NCI-H2081 (cell line): ENCODE measurements at regions not wholly inside any gene's neighbourhood (a gene's known extent, or its start where the extent isn't known, plus 50 kb on each side); places are given as distances from the start of the nearest gene placed in this dataset.
A peak's percentile ranks its signal among the peaks of the same experiment; 100 is the strongest.

Experiments used
- DNase-seq, 2 experiments: peaks; one replicate each; lab custom pipeline; 2025; lab: John Stamatoyannopoulos, UW

DNA sequence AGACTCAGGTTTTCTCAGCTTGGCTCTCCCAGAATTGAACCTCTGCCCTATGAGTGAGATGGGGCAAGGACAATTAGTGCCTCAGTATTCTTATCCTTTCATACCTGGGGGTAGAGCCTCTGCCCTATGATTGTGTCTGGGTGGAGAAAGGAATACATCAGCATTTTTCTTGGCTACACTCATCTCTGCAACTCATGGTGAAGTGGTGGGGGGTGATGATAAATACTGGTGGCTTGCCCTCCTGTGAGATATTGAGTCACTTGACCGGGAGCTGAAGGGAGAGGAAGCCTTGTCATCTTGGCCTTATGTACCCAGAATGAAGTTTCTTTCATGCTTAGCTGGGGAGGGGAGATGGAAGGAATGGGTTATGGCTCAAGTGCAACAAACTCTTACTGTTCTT lies 71.3 kb upstream of the ENOX2 start:
- DNase-seq = no peak

GRCh38 chrX:130975947-130976346 lies 72.9 kb upstream of the ENOX2 start:
- peak; percentile 46 to 71 for DNase-seq

DNA sequence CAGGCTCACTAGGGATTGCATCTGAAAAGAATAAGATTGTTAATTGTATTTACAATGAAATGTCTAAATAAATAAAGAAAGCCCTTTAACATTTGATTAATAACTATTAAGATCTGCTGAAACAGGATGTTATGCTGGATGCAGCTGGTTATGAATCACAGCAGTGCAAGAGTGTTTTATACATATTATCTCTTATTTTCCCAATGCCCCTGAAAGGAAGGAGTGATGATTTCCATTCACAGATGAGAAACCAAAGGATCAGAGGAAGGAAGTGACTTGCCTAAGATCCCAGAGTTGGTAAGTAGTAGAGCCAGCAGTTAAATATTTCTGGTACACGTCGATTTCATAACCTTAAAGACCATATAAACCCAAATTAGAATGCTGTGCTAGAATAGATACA lies 76.3 kb upstream of the ARHGAP36 start:
- no peak for DNase-seq

GRCh38 chrX:130984782-130985181 lies 73.4 kb upstream of the ARHGAP36 start:
- DNase-seq = no peak

- DNase-seq = no peak
Measured at GRCh38 chrX:130987241-130987640, 70.9 kb upstream of the ARHGAP36 start.

DNA sequence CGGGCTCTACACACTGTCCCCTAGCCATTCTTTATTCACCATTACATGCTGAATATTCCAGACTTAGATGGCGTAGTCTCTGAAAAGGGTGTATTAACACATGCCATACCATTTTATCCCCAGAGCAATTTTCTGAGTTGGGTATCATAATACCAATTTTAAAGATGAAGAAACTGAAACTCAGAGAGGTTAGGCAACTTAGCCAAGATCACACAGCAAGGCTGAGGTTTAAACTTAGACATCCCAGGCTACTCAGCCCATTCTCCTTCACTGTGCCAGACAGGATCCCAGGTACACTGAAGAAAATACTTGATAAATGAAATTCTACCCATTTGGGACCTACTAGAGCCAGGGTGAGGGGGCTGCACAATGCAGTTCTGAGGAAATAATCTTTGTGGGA lies 67.4 kb upstream of the ARHGAP36 start:
- no peak for DNase-seq

GRCh38 chrX:130994671-130995070 lies 63.5 kb upstream of the ARHGAP36 start:
- DNase-seq = peak in 1 of 2 experiments; percentile 5

DNA sequence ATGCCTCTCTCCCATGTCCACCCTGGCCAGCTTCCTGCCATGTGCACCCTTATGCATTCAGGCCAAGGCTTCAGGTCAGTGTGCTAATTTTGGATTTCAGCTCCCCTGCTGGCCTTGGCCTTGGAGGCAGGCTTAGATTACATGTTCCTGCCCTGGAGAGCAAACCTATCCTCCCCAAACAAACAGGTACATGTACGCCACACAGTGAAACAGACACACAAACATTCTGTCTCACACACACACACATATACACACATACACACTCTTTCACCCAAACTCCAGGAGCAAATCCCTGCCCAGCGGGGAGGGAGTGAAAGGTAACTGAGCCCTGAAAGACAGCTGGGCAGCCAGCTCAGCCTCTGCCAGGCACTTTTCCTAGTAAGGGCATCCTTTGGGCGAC lies 62.7 kb upstream of the ARHGAP36 start:
- DNase-seq = no peak

DNA sequence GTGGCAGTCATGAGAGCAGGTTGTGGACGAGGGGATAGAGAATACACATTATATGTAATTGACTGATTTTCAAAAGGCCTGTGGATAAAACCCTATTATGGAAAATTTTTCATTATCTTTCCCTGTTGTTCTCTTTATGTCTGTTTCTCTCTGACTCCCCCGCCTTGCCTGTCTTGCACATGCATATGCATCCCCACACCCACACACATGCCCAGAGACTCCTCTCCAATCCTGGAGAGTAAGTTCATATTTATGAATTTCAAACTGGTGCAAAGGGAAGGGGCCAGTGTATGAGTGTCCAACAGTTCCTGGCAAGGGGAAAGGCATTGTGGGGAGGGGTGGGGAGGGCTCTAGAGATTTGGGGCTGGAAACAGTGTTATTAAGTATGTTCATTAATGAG lies 60.8 kb upstream of the ARHGAP36 start:
- DNase-seq = no peak

DNA sequence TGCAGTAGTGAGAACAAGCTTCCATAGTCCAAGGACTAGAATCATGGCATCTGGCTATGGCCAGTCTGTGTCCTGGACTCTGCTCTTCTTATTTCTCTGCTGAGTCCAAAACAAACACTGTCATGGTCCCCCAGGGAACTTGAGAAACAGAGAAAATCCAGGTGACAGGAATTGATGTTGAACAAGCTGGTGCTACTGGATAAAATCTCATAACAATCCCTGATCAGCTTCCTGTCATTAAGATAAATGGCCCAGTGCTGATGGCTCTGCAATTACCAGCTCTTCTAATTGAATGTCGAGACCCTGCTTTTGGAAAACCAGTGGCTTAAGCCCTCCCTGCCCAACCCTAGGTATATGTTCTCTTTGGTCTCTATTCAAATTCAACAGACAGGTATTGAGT lies 58.8 kb upstream of the ARHGAP36 start:
- no peak for DNase-seq
